CD4-positive, alpha-beta T cell (primary cell): ENCODE measurements at regions not wholly inside any gene's neighbourhood (a gene's known extent, or its start where the extent isn't known, plus 50 kb on each side); places are given as distances from the start of the nearest gene placed in this dataset.

Source experiments
- ATAC-seq: fragments of 200-7000 bp; cut with Tn5 transposase; one replicate; pipeline ENCODE4 v1.10.0; 2022; ENCODE audit warnings: mild to moderate bottlenecking; ENCODE audit not compliant: poor library complexity
- CTCF ChIA-PET: fragments of 350-600 bp; sonication (Branson Sonifier 250); formaldehyde crosslinking; loops from one replicate; lab custom pipeline; 2021; ENCODE audit warnings: antibody characterized with exemption, inconsistent platforms; lab: Charles Lee
- POLR2A ChIA-PET: fragments of 350-600 bp; sonication (Branson Sonifier 250); formaldehyde crosslinking; loops from one replicate; lab custom pipeline; 2021; ENCODE audit warnings: antibody characterized with exemption, inconsistent platforms; lab: Charles Lee
- DNase-seq, 14 experiments: peaks; one replicate each; pipeline ENCODE4 v3.0.0-alpha.2; 2013 to 2020; ENCODE audit warnings: mixed read lengths in 2 of 14
- H3K27ac ChIP-seq, 2 donors: one replicate each; pipeline versions ENCODE4 v1.5.1 to v1.7.0; 2013; ENCODE audit warnings: low read length in 2 of 2, low read depth in 1 of 2, mild to moderate bottlenecking in 1 of 2
- H3K27me3 ChIP-seq, 2 experiments: 1 replicate in 1 of 2; 2 replicates in 1 of 2; pipeline versions ENCODE4 v1.6.1 to v1.7.0; 2013; ENCODE audit warnings: low read length in 2 of 2, control low read depth in 1 of 2, mild to moderate bottlenecking in 1 of 2, moderate library complexity in 1 of 2; ENCODE audit not compliant: insufficient read depth in 2 of 2, control insufficient read depth in 1 of 2
- H3K36me3 ChIP-seq: one replicate; pipeline ENCODE4 v1.6.1; 2013; ENCODE audit warnings: low read length, control low read depth; ENCODE audit not compliant: insufficient read depth
- H3K4me1 ChIP-seq: one replicate; pipeline ENCODE4 v1.6.1; 2013; ENCODE audit warnings: low read length, control low read depth; ENCODE audit not compliant: insufficient read depth
- H3K4me3 ChIP-seq: one replicate; pipeline ENCODE4 v1.5.1; 2013; ENCODE audit warnings: mild to moderate bottlenecking, low read length, moderate library complexity
- H3K9me3 ChIP-seq, 2 experiments: 1 replicate in 1 of 2; 2 replicates in 1 of 2; pipeline versions ENCODE4 v1.6.1 to v1.7.0; 2013; ENCODE audit warnings: low read length in 2 of 2, mild to moderate bottlenecking in 2 of 2, control low read depth in 1 of 2, moderate library complexity in 1 of 2; ENCODE audit not compliant: control insufficient read depth in 1 of 2, insufficient read depth in 1 of 2
- H3K27ac Mint-ChIP-seq: one replicate; pipeline ENCODE4 v1.8.0; 2020; ENCODE audit warnings: mixed read lengths
- H3K27me3 Mint-ChIP-seq: one replicate; pipeline ENCODE4 v1.8.0; 2021; ENCODE audit warnings: mixed read lengths
- H3K36me3 Mint-ChIP-seq: one replicate; pipeline ENCODE4 v1.8.0; 2021; ENCODE audit warnings: low read depth, mixed read lengths
- H3K4me1 Mint-ChIP-seq: one replicate; pipeline ENCODE4 v1.8.0; 2021; ENCODE audit warnings: low read depth, mixed read lengths
- H3K4me3 Mint-ChIP-seq: one replicate; pipeline ENCODE4 v1.8.0; 2020; ENCODE audit warnings: mild to moderate bottlenecking, mixed read lengths
- H3K9me3 Mint-ChIP-seq: one replicate; pipeline ENCODE4 v1.8.0; 2020; ENCODE audit warnings: mixed read lengths
- intact Hi-C, 2 experiments: fragments of 100-400 bp; cut with DNase I in 1 of 2; cut with micrococcal nuclease in 1 of 2; formaldehyde crosslinking; loops; one replicate each; pipeline versions ENCODE4 v1.15.1 to v1.9.0; 2023 to 2025; cut with DNase I, micrococcal nuclease
- TF ChIP-seq, protein P1 (sequence below): fragments of 200-600 bp; IDR thresholded peaks from one replicate; pipeline ENCODE4 v1.8.0; 2022; ENCODE audit warnings: antibody characterized with exemption, mild to moderate bottlenecking

DNA sequence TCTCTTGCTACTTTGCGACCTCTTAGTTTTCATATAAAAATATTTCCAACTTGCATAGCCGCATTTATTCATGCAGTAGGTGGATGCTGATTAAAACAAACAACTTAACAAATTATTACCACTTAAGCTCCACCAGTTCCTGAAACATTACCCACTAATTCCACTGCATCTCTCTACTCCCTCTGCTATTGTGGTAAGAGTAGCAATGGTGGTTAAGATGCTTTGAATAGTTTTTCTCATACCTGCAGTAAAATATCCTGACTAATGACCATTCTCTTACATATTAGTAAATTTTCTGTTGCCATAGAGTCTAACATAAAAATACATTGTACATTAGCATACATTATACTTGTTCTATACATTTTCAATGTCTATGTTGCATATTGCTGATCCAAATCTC lies 397.6 kb upstream of the PLSCR5 start:
- no peaks in the 10 kb centered on the region for H3K36me3 ChIP-seq
- no peak overlapping the region for H3K27ac ChIP-seq
- no peaks in the 10 kb centered on the region for H3K36me3 Mint-ChIP-seq
- H3K9me3 ChIP-seq, result peaks cover 0 to 4% of the 10 kb centered on the region in 2 experiments
- ChIA-PET CTCF (no interaction called here), POLR2A (no interaction called here)
- H3K4me3 Mint-ChIP-seq, result no peak overlapping the region
- DNase-seq, result no peak
- no peak for ATAC-seq
- intact Hi-C loops, result no loop called here
- no peaks in the 10 kb centered on the region for H3K27me3 Mint-ChIP-seq
- H3K27ac Mint-ChIP-seq, result no peak overlapping the region
- no peaks in the 10 kb centered on the region for H3K4me1 ChIP-seq
- TF ChIP-seq, protein P1, sequence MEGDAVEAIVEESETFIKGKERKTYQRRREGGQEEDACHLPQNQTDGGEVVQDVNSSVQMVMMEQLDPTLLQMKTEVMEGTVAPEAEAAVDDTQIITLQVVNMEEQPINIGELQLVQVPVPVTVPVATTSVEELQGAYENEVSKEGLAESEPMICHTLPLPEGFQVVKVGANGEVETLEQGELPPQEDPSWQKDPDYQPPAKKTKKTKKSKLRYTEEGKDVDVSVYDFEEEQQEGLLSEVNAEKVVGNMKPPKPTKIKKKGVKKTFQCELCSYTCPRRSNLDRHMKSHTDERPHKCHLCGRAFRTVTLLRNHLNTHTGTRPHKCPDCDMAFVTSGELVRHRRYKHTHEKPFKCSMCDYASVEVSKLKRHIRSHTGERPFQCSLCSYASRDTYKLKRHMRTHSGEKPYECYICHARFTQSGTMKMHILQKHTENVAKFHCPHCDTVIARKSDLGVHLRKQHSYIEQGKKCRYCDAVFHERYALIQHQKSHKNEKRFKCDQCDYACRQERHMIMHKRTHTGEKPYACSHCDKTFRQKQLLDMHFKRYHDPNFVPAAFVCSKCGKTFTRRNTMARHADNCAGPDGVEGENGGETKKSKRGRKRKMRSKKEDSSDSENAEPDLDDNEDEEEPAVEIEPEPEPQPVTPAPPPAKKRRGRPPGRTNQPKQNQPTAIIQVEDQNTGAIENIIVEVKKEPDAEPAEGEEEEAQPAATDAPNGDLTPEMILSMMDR, result no peak
- H3K9me3 Mint-ChIP-seq, result peaks cover 8% of the 10 kb centered on the region
- no peak overlapping the region for H3K4me3 ChIP-seq
- no peaks in the 10 kb centered on the region for H3K27me3 ChIP-seq
- H3K4me1 Mint-ChIP-seq, result no peaks in the 10 kb centered on the region

GRCh38 chr3:147000274-147000673 lies 395.1 kb upstream of the PLSCR5 start:
- Mint-ChIP-seq H3K4me1 (no peaks in the 10 kb centered on the region), H3K27me3 (no peaks in the 10 kb centered on the region), H3K27ac (no peak overlapping the region), H3K36me3 (no peaks in the 10 kb centered on the region), H3K4me3 (no peak overlapping the region), H3K9me3 (peaks cover 5% of the 10 kb centered on the region)
- H3K27ac ChIP-seq, result no peak overlapping the region
- H3K9me3 ChIP-seq, result peaks cover 0 to 4% of the 10 kb centered on the region in 2 experiments
- H3K36me3 ChIP-seq, result no peaks in the 10 kb centered on the region
- ChIA-PET CTCF (no interaction called here), POLR2A (no interaction called here)
- no peaks in the 10 kb centered on the region for H3K4me1 ChIP-seq
- H3K4me3 ChIP-seq, result no peak overlapping the region
- intact Hi-C loops, result no loop called here
- TF ChIP-seq, protein P1, result no peak
- ATAC-seq (no peak), DNase-seq (no peak)
- no peaks in the 10 kb centered on the region for H3K27me3 ChIP-seq

DNA sequence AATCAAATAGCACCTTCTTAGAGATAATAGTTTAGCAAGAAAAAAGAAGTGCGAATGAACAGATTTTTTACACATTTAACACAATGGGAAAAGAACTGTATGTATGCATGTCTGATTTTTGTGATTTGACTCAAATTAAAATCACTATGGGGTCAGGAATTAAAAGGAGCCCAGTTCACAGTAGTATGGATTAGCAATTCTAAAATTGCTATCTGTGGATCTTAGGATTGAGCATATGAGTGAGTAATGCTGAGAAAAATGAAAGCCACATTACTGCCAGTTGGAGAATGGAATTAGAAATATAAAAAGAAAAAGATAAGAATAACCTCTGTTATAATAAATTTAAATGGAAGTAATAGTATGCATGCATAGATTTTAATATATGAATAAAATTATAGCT lies 386.8 kb upstream of the PLSCR5 start:
- ChIA-PET CTCF (no interaction called here), POLR2A (no interaction called here)
- H3K27ac Mint-ChIP-seq, result no peak overlapping the region

More for the DNA sequence above, 386.8 kb upstream of the PLSCR5 start:
- Mint-ChIP-seq H3K4me1 (no peaks in the 10 kb centered on the region), H3K27me3 (no peaks in the 10 kb centered on the region), H3K9me3 (peaks cover 12% of the 10 kb centered on the region), H3K4me3 (no peak overlapping the region), H3K36me3 (no peaks in the 10 kb centered on the region)
- H3K36me3 ChIP-seq, result no peaks in the 10 kb centered on the region
- H3K27ac ChIP-seq, result no peak overlapping the region
- TF ChIP-seq, protein P1, result no peak
- intact Hi-C loops, result no loop called here
- H3K27me3 ChIP-seq, result no peaks in the 10 kb centered on the region
- no peak for DNase-seq
- H3K9me3 ChIP-seq, result no peaks in the 10 kb centered on the region
- H3K4me1 ChIP-seq, result no peaks in the 10 kb centered on the region
- no peak for ATAC-seq
- no peak overlapping the region for H3K4me3 ChIP-seq
